NB4 (cell line): ENCODE measurements at regions not wholly inside any gene's neighbourhood (a gene's known extent, or its start where the extent isn't known, plus 50 kb on each side); places are given as distances from the start of the nearest gene placed in this dataset.

Experiments used
- MYC ChIP-seq: IDR thresholded peaks from 2 replicates; pipeline ENCODE4 v1.6.1; 2011; ENCODE audit warnings: low read depth, low read length
- TF ChIP-seq, protein P1 (sequence below): IDR thresholded peaks from one replicate; pipeline ENCODE4 v1.5.1; 2012; ENCODE audit warnings: low read depth, low read length

- TF ChIP-seq, protein P1, sequence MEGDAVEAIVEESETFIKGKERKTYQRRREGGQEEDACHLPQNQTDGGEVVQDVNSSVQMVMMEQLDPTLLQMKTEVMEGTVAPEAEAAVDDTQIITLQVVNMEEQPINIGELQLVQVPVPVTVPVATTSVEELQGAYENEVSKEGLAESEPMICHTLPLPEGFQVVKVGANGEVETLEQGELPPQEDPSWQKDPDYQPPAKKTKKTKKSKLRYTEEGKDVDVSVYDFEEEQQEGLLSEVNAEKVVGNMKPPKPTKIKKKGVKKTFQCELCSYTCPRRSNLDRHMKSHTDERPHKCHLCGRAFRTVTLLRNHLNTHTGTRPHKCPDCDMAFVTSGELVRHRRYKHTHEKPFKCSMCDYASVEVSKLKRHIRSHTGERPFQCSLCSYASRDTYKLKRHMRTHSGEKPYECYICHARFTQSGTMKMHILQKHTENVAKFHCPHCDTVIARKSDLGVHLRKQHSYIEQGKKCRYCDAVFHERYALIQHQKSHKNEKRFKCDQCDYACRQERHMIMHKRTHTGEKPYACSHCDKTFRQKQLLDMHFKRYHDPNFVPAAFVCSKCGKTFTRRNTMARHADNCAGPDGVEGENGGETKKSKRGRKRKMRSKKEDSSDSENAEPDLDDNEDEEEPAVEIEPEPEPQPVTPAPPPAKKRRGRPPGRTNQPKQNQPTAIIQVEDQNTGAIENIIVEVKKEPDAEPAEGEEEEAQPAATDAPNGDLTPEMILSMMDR: no peak
- no peak for TF ChIP-seq MYC
These were observed 391.8 kb upstream of the EPHA5 start for GRCh38 chr4:66062044-66062443.
